LNCaP clone FGC (cell line): ENCODE measurements at regions not wholly inside any gene's neighbourhood (a gene's known extent, or its start where the extent isn't known, plus 50 kb on each side); places are given as distances from the start of the nearest gene placed in this dataset.
"Not testable (repeated sequence)": the region's sequence is repeated elsewhere in the genome, so short reads cannot be mapped to it uniquely, and the experiment has no call there.

Source experiments
- DNase-seq: peaks from one replicate; pipeline ENCODE4 v3.0.0-alpha.2; 2011; ENCODE audit warnings: low read depth
- H3K4me3 ChIP-seq: 2 replicates; pipeline ENCODE4 v1.5.1; 2011; ENCODE audit warnings: mild to moderate bottlenecking, low read depth, low read length, control low read depth
- TF ChIP-seq, protein P1 (sequence below): IDR thresholded peaks from 2 replicates; pipeline ENCODE4 v1.5.1; 2012; ENCODE audit warnings: mild to moderate bottlenecking; ENCODE audit not compliant: control insufficient read depth, insufficient read depth; ENCODE audit errors: extremely low read depth

DNA sequence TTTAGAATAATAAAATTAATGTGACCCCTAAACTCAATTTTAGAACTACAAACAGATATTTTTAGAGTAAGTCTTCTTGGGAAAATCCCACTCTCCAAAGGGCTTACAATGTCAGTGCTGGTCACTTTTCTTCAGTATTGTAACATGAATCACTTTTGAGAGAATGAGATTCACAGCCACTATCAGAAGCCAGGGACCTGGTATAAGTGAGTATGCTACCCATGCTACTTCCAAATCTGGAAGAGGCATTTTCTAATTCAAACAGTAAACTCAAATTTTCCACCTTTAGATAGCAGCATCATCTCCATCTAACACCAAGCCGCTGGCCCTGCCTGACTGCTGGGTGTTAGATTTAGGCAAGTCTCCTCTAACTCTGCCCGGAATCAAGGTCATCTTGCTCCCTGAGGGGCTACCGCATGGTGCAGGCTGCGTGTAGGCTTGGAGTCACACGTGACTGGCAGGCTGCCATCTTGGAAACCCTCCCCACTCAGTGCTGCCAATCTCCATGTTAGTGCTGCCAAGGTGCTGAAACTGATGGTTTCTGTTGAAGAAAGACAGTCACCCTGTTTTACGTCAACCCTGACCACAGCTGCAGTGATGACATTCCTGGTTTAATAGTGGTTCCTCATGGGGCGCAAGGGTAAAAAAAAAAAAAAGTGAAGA lies 882.9 kb upstream of the B3GALT2 start:
- TF ChIP-seq, protein P1, sequence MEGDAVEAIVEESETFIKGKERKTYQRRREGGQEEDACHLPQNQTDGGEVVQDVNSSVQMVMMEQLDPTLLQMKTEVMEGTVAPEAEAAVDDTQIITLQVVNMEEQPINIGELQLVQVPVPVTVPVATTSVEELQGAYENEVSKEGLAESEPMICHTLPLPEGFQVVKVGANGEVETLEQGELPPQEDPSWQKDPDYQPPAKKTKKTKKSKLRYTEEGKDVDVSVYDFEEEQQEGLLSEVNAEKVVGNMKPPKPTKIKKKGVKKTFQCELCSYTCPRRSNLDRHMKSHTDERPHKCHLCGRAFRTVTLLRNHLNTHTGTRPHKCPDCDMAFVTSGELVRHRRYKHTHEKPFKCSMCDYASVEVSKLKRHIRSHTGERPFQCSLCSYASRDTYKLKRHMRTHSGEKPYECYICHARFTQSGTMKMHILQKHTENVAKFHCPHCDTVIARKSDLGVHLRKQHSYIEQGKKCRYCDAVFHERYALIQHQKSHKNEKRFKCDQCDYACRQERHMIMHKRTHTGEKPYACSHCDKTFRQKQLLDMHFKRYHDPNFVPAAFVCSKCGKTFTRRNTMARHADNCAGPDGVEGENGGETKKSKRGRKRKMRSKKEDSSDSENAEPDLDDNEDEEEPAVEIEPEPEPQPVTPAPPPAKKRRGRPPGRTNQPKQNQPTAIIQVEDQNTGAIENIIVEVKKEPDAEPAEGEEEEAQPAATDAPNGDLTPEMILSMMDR: no peak
- DNase-seq: no peak
- H3K4me3 ChIP-seq: no peak overlapping the region

DNA sequence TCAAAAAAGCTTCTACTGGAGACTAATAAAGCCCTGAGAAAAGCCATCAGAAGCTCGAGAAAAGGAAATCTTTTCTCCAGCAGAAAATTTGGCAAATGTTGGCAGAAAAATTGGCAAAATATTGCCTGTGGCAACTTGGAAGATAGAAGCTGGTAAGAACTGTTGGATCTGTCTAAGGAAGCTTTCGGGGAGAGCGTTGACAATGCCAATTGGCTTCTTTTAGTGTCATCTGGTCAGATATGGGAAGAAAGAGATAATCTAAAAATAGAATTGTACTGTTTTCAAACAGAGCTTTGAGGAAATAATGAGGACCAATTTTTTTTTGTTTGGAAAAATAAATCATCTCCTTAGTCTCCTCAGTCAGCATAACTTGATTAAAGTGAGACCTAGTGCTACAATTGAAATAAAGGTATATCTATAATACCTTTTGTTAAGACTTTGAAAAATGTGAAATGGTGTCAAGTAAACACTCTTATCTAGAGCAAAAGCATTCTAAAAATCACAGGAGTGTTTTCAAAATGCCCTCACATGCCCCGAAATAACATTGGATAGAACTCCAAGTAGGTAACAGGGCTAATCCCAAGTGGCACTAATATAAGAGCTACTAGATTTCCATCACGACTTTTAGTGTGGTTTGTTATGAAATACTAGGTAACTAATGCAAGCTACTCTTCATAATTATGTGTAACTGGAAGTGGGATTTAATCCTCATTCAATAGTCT lies 882.2 kb upstream of the B3GALT2 start:
- DNase-seq: no peak
- TF ChIP-seq, protein P1: no peak
- no peak overlapping the region for H3K4me3 ChIP-seq

DNA sequence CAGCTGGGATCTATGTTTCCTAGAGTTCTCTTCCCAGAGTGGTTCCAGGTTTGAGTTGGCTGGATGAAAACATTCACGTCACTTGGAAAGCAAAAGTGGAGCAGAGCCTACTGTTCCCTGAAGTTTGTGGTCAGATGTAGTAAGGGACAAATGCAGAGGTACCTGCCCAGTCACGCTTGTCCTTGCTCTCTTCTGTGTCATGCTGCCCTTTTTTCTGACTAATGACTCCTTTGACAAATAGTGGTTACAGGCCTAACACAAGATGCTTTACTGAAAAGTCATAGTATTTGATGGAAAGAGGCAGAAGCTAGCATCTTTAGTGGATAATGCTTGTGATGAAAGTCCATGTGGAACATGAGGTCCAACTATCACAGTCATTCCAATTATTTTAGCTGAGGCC lies 881.4 kb upstream of the B3GALT2 start:
- TF ChIP-seq, protein P1: no peak
- no peak for DNase-seq
- no peak overlapping the region for H3K4me3 ChIP-seq

DNA sequence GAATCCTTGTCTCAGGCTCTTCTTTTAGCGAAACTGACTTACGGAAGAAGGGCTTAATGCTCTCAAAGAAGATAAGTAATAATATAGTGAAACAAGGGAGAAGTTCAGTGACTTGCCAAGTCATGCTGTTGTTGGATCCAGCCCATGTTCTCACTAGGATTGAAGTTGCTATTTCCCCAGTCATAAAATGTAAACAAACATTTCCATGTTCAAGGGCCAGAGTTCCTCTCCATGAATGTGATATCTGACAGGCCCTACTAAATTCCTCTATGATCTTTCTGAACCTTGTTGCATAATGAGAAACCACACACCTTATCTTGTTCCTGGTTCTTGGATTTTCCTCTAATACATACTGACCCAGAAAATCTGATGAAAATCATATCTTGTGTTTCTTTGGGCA lies 876.5 kb upstream of the B3GALT2 start:
- no peak for DNase-seq
- TF ChIP-seq, protein P1: no peak
- no peak overlapping the region for H3K4me3 ChIP-seq

DNA sequence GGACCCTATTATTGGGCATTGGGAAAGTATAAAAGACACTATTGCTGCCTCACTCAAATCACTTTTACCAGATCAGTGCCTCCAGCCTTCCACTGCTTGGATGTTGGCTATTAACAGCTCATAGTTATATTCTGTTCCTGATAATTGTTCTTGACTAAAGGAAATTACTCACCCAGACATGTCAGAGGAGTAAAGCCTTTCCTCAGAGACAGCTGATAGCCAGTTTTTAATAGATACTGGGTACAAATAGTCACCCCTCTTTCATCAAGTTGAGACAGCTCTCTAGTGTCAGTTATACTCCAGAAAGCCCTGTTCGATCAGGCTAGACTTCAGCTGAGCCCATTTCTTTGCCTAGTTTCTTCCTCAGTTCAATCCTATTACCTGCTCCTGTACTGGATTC lies 876.1 kb upstream of the B3GALT2 start:
- H3K4me3 ChIP-seq: no peak overlapping the region
- TF ChIP-seq, protein P1: no peak
- DNase-seq: no peak

DNA sequence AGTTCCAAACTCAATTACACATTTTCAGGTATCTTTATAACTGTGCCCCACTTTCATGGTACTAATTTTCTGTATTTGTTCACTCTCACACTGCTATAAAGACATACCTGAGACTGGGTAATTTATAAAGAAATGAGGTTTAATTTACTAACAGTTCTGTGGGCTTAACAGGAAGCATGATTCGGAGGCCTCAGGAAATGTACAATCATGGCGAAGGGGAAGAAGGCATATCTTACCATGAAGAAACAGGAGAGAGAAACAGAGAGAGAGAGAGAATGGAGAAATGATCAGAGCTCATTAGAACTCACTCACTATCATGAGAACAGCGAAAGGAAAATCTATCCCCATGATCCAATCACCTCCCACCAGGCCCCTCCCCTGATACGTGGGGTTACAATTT lies 874.1 kb upstream of the B3GALT2 start:
- DNase-seq: no peak
- no peak overlapping the region for H3K4me3 ChIP-seq
- TF ChIP-seq, protein P1: no peak

DNA sequence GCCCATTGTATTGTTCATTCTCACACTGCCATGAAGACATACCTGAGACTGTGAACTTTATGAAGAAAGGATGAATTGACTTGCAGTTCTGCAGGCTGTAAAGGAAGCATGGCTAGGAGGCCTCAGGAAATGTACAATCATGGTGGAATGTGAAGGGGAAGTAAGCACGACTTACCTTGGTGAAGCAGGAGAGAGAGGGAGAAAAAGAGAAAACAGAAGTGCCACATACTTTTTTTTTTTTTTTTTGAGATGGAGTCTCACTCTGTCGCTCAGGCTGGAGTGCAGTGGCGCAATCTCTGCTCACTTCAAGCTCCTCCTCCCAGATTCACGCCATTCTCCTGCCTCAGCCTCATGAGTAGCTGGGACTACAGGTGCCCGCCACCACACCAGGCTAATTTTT lies 871.9 kb upstream of the B3GALT2 start:
- DNase-seq, H3K4me3 ChIP-seq: not testable (repeated sequence)
